Natural killer cell (primary cell): ENCODE measurements at regions not wholly inside any gene's neighbourhood (a gene's known extent, or its start where the extent isn't known, plus 50 kb on each side); places are given as distances from the start of the nearest gene placed in this dataset.

Experiments
- ATAC-seq, 3 donors: fragments of 150-1000 bp in 2 of 3; fragments of 200-7000 bp in 1 of 3; cut with Tn5 transposase; 1 replicate in 1 of 3; 2 replicates in 2 of 3; pipeline ENCODE4 v1.10.0; 2021; ENCODE audit warnings: mild to moderate bottlenecking in 2 of 3, moderate library complexity in 2 of 3
- DNase-seq, 2 donors: peaks; one replicate each; pipeline versions ENCODE4 v3.0.0 to v3.0.0-alpha.2; 2013 to 2021; ENCODE audit warnings: mixed read lengths in 1 of 2
- H3K27ac ChIP-seq: one replicate; pipeline ENCODE4 v1.5.1; 2013; ENCODE audit warnings: mild to moderate bottlenecking, low read length
- H3K27me3 ChIP-seq: one replicate; pipeline ENCODE4 v1.6.1; 2013; ENCODE audit warnings: low read length; ENCODE audit not compliant: control insufficient read depth, insufficient read depth
- H3K36me3 ChIP-seq: one replicate; pipeline ENCODE4 v1.6.1; 2013; ENCODE audit warnings: low read length; ENCODE audit not compliant: control insufficient read depth, insufficient read depth
- H3K4me1 ChIP-seq: one replicate; pipeline ENCODE4 v1.6.1; 2013; ENCODE audit warnings: low read length; ENCODE audit not compliant: control insufficient read depth, insufficient read depth
- H3K4me3 ChIP-seq: one replicate; pipeline ENCODE4 v1.5.1; 2013; ENCODE audit warnings: low read length
- H3K9me3 ChIP-seq: one replicate; pipeline ENCODE4 v1.6.1; 2013; ENCODE audit warnings: low read length; ENCODE audit not compliant: control insufficient read depth, insufficient read depth
- H3K27ac Mint-ChIP-seq, 2 donors: one replicate each; pipeline ENCODE4 v1.8.0; 2022; ENCODE audit warnings: mild to moderate bottlenecking in 2 of 2, mixed read lengths in 2 of 2, moderate library complexity in 1 of 2
- H3K27me3 Mint-ChIP-seq, 2 donors: one replicate each; pipeline ENCODE4 v1.8.0; 2022; ENCODE audit warnings: low read depth in 2 of 2, mixed read lengths in 2 of 2
- H3K36me3 Mint-ChIP-seq: one replicate; pipeline ENCODE4 v1.8.0; 2022; ENCODE audit warnings: mixed read lengths
- H3K4me1 Mint-ChIP-seq, 2 donors: one replicate each; pipeline ENCODE4 v1.8.0; 2022; ENCODE audit warnings: mixed read lengths in 2 of 2
- H3K4me3 Mint-ChIP-seq: one replicate; pipeline ENCODE4 v1.8.0; 2022; ENCODE audit warnings: mild to moderate bottlenecking, moderate library complexity, mixed read lengths
- H3K9me3 Mint-ChIP-seq, 2 donors: one replicate each; pipeline ENCODE4 v1.8.0; 2022; ENCODE audit warnings: mixed read lengths in 2 of 2
- CTCF ChIP-seq: fragments of 200-600 bp; IDR thresholded peaks from one replicate; pipeline ENCODE4 v1.8.0; 2022; ENCODE audit warnings: antibody characterized with exemption
- WGBS: methylation state at CpG from one replicate; pipeline ENCODE4 v1.1.7; 2013; ENCODE audit warnings: missing lambda C conversion rate; ENCODE audit not compliant: insufficient coverage; 5-methylcytosine and 5-hydroxymethylcytosine counted together
- intact Hi-C: fragments of 100-400 bp; cut with micrococcal nuclease; formaldehyde crosslinking; loops from one replicate; pipeline ENCODE4 v1.14.2; 2022

- no peak overlapping the region for H3K4me3 Mint-ChIP-seq
- no peak for DNase-seq
- Histone ChIP-seq H3K4me3 (no peak overlapping the region), H3K27ac (no peak overlapping the region), H3K27me3 (no peaks in the 10 kb centered on the region), H3K36me3 (no peaks in the 10 kb centered on the region), H3K9me3 (no peaks in the 10 kb centered on the region), H3K4me1 (no peaks in the 10 kb centered on the region)
- no peaks in the 10 kb centered on the region for H3K4me1 Mint-ChIP-seq
- no peak overlapping the region for H3K27ac Mint-ChIP-seq
- peaks cover 5 to 9% of the 10 kb centered on the region in 2 donors for H3K9me3 Mint-ChIP-seq
- WGBS = 91% methylated on average over 7 of the region's 7 CpGs
- intact Hi-C loops = no loop called here
- H3K27me3 Mint-ChIP-seq = no peaks in the 10 kb centered on the region
- TF ChIP-seq CTCF = no peak
- no peaks in the 10 kb centered on the region for H3K36me3 Mint-ChIP-seq
- ATAC-seq = no peak
Observed at GRCh38 chr2:129252781-129253460, 726.5 kb upstream of the RAB6C start.

- H3K4me1 Mint-ChIP-seq = no peaks in the 10 kb centered on the region
- 52% methylated on average over 5 of the region's 5 CpGs for WGBS
- H3K9me3 Mint-ChIP-seq = peaks cover 6 to 10% of the 10 kb centered on the region in 2 donors
- no peak overlapping the region for H3K27ac ChIP-seq
- intact Hi-C loops = no loop called here
- H3K36me3 Mint-ChIP-seq = no peaks in the 10 kb centered on the region
- no peaks in the 10 kb centered on the region for H3K27me3 Mint-ChIP-seq
- H3K27me3 ChIP-seq = no peaks in the 10 kb centered on the region
- no peak for TF ChIP-seq CTCF
- no peaks in the 10 kb centered on the region for H3K36me3 ChIP-seq
- H3K4me3 ChIP-seq = no peak overlapping the region
- no peaks in the 10 kb centered on the region for H3K4me1 ChIP-seq
- no peak overlapping the region for H3K4me3 Mint-ChIP-seq
- DNase-seq = no peak
- no peaks in the 10 kb centered on the region for H3K9me3 ChIP-seq
- H3K27ac Mint-ChIP-seq = no peak overlapping the region
- ATAC-seq = no peak
Observed at GRCh38 chr2:129253461-129253812, 726.0 kb upstream of the RAB6C start.

GRCh38 chr2:129254718-129255117 is 724.7 kb upstream of the RAB6C start:
- Mint-ChIP-seq H3K27ac (no peak overlapping the region), H3K27me3 (no peaks in the 10 kb centered on the region), H3K4me1 (no peaks in the 10 kb centered on the region), H3K36me3 (no peaks in the 10 kb centered on the region), H3K9me3 (peaks cover 13% of the 10 kb centered on the region in 2 donors), H3K4me3 (no peak overlapping the region)
- no peak for TF ChIP-seq CTCF
- WGBS = 95% methylated on average over 5 of the region's 5 CpGs
- intact Hi-C loops = no loop called here
- H3K9me3 ChIP-seq = no peaks in the 10 kb centered on the region
- no peak overlapping the region for H3K4me3 ChIP-seq
- no peak for DNase-seq
- H3K36me3 ChIP-seq = no peaks in the 10 kb centered on the region
- H3K27ac ChIP-seq = no peak overlapping the region
- H3K27me3 ChIP-seq = no peaks in the 10 kb centered on the region
- no peak for ATAC-seq
- no peaks in the 10 kb centered on the region for H3K4me1 ChIP-seq

- H3K27ac ChIP-seq = no peak overlapping the region
Observed at GRCh38 chr2:129255610-129256313, 723.7 kb upstream of the RAB6C start.

More at GRCh38 chr2:129255610-129256313, 723.7 kb upstream of the RAB6C start:
- H3K4me3 Mint-ChIP-seq = no peak overlapping the region
- TF ChIP-seq CTCF = no peak
- WGBS = 85% methylated on average over 4 of the region's 4 CpGs
- no peaks in the 10 kb centered on the region for H3K36me3 ChIP-seq
- H3K36me3 Mint-ChIP-seq = no peaks in the 10 kb centered on the region
- no peak for ATAC-seq
- intact Hi-C loops = no loop called here
- H3K9me3 ChIP-seq = peaks cover 3% of the 10 kb centered on the region
- H3K27me3 ChIP-seq = no peaks in the 10 kb centered on the region
- no peaks in the 10 kb centered on the region for H3K4me1 ChIP-seq
- no peaks in the 10 kb centered on the region for H3K27me3 Mint-ChIP-seq
- H3K4me1 Mint-ChIP-seq = no peaks in the 10 kb centered on the region
- DNase-seq = no peak
- no peak overlapping the region for H3K27ac Mint-ChIP-seq
- H3K4me3 ChIP-seq = no peak overlapping the region
- peaks cover 11 to 13% of the 10 kb centered on the region in 2 donors for H3K9me3 Mint-ChIP-seq
